ENCODE measurements at regions not wholly inside any gene's neighbourhood (a gene's known extent, or its start where the extent isn't known, plus 50 kb on each side); places are given as distances from the start of the nearest gene placed in this dataset.

GRCh38 chr12:85530456-85530855 lies 250.4 kb downstream of the ALX1 start:
- H3K27ac ChIP-seq: no peak overlapping the region
- TF ChIP-seq, protein P1, sequence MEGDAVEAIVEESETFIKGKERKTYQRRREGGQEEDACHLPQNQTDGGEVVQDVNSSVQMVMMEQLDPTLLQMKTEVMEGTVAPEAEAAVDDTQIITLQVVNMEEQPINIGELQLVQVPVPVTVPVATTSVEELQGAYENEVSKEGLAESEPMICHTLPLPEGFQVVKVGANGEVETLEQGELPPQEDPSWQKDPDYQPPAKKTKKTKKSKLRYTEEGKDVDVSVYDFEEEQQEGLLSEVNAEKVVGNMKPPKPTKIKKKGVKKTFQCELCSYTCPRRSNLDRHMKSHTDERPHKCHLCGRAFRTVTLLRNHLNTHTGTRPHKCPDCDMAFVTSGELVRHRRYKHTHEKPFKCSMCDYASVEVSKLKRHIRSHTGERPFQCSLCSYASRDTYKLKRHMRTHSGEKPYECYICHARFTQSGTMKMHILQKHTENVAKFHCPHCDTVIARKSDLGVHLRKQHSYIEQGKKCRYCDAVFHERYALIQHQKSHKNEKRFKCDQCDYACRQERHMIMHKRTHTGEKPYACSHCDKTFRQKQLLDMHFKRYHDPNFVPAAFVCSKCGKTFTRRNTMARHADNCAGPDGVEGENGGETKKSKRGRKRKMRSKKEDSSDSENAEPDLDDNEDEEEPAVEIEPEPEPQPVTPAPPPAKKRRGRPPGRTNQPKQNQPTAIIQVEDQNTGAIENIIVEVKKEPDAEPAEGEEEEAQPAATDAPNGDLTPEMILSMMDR (conservative IDR thresholded peaks at IDR 0.05): no peak
- TF ChIP-seq ZFX (IDR thresholded peaks at IDR 0.05): no peak

- H3K27ac ChIP-seq: no peak overlapping the region
- TF ChIP-seq, protein P1 (conservative IDR thresholded peaks at IDR 0.05): no peak
- TF ChIP-seq ZFX (IDR thresholded peaks at IDR 0.05): no peak
Observed at GRCh38 chr12:85531341-85531740, 251.3 kb downstream of the ALX1 start.

- TF ChIP-seq ZFX (IDR thresholded peaks at IDR 0.05): no peak
- TF ChIP-seq, protein P1 (conservative IDR thresholded peaks at IDR 0.05): no peak
- no peak overlapping the region for H3K27ac ChIP-seq
Observed at GRCh38 chr12:85549640-85550039, 269.6 kb downstream of the ALX1 start.

- no peak for TF ChIP-seq ZFX (IDR thresholded peaks at IDR 0.05)
- TF ChIP-seq, protein P1 (conservative IDR thresholded peaks at IDR 0.05): no peak
- no peak overlapping the region for H3K27ac ChIP-seq
Observed at GRCh38 chr12:85550924-85551323, 270.9 kb downstream of the ALX1 start.

GRCh38 chr12:85552461-85552860 lies 272.4 kb downstream of the ALX1 start:
- no peak for TF ChIP-seq ZFX (IDR thresholded peaks at IDR 0.05)
- TF ChIP-seq, protein P1 (conservative IDR thresholded peaks at IDR 0.05): no peak
- H3K27ac ChIP-seq: no peak overlapping the region

GRCh38 chr12:85557850-85558249 lies 277.8 kb downstream of the ALX1 start:
- H3K27ac ChIP-seq: no peak overlapping the region
- no peak for TF ChIP-seq ZFX (IDR thresholded peaks at IDR 0.05)
- TF ChIP-seq, protein P1 (conservative IDR thresholded peaks at IDR 0.05): no peak

DNA sequence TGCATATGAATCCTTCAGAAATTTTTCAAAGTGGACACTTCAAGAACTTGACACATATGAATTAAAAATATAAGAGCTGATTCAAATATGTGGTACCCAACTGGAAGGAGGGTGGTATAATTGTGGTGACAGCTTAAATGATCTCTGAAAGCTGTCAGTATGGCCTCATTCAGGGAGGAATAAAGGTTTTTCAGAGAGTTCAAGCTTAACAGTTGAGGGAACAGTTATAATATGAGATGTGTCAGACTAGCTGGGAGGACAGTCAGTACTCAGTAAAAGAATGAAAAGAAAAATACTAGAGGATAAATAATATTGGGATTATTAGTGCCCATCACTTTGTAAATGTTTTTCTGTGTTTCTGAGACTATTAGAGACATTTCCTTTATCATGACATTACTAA lies 277.5 kb downstream of the RASSF9 start:
- no peak overlapping the region for H3K27ac ChIP-seq
- no peak for TF ChIP-seq ZFX (IDR thresholded peaks at IDR 0.05)
- TF ChIP-seq, protein P1 (conservative IDR thresholded peaks at IDR 0.05): no peak

Data from C4-2B (cell line).